ENCODE measurements at regions not wholly inside any gene's neighbourhood (a gene's known extent, or its start where the extent isn't known, plus 50 kb on each side); places are given as distances from the start of the nearest gene placed in this dataset.

GRCh38 chr2:180846756-180847472 lies 133.5 kb upstream of the UBE2E3 start:
- H3K27me3 ChIP-seq (ENCODE audit: control insufficient read depth in 3 of 3, insufficient read depth in 3 of 3, low read depth in 1 of 3, low read length in 3 of 3) = no peaks in the 10 kb centered on the region
- H3K4me1 ChIP-seq (ENCODE audit: control insufficient read depth in 2 of 2, insufficient read depth in 1 of 2, low read depth in 1 of 2, low read length in 2 of 2) = peaks cover 0 to 1% of the 10 kb centered on the region in 2 donors
- no peak overlapping the region for H3K23ac ChIP-seq (ENCODE audit: low read depth, low read length, poor library complexity)
- no peak overlapping the region for H2BK12ac ChIP-seq (ENCODE audit: low read length)
- H4K91ac ChIP-seq (ENCODE audit: low read depth, low read length, poor library complexity) = no peak overlapping the region
- DNase-seq (ENCODE audit: low spot score) = no peak
- H2AK5ac ChIP-seq (ENCODE audit: low read depth, low read length) = no peak overlapping the region
- H3K4me3 ChIP-seq (ENCODE audit: low read length in 2 of 2) = no peak overlapping the region
- H3K9ac ChIP-seq (ENCODE audit: low read depth, low read length, poor library complexity) = no peak overlapping the region
- no peaks in the 10 kb centered on the region for H3K36me3 ChIP-seq (replicated peaks in 1 of 2; ENCODE audit: control insufficient read depth in 2 of 2, insufficient read depth in 2 of 2, low read length in 2 of 2)
- no peak overlapping the region for H2BK5ac ChIP-seq (ENCODE audit: low read length)
- H2AFZ ChIP-seq (ENCODE audit: low read length) = no peak overlapping the region
- no peak overlapping the region for H3K27ac ChIP-seq (replicated peaks; ENCODE audit: low read length)
- WGBS, 2 donors (ENCODE audit: extremely low coverage in 2 of 2, insufficient read length in 2 of 2, insufficient replicate concordance in 1 of 2) = no CpG with 5 or more reads among the region's 3 CpGs
- no peak overlapping the region for H4K8ac ChIP-seq (ENCODE audit: low read depth, low read length)
- no peak overlapping the region for H3K14ac ChIP-seq (ENCODE audit: low read length)
- H3K4ac ChIP-seq (ENCODE audit: low read length) = no peak overlapping the region
- H2BK15ac ChIP-seq (ENCODE audit: low read length) = no peak overlapping the region
- H3K79me1 ChIP-seq (ENCODE audit: low read depth, low read length) = no peaks in the 10 kb centered on the region
- no peak overlapping the region for H3K18ac ChIP-seq (ENCODE audit: low read length)
- H2BK120ac ChIP-seq (ENCODE audit: low read depth, low read length) = no peak overlapping the region
- H3K4me2 ChIP-seq (ENCODE audit: insufficient read depth, low read length, poor library complexity, severe bottlenecking) = no peak overlapping the region
- no peaks in the 10 kb centered on the region for H3K9me3 ChIP-seq (replicated peaks in 1 of 2; ENCODE audit: control insufficient read depth in 2 of 2, insufficient read depth in 1 of 2, low read depth in 1 of 2, low read length in 2 of 2)

GRCh38 chr2:180842461-180842860 lies 137.9 kb upstream of the UBE2E3 start:
- Histone ChIP-seq H3K4me1 (ENCODE audit: control insufficient read depth in 2 of 2, insufficient read depth in 1 of 2, low read depth in 1 of 2, low read length in 2 of 2) (peaks cover 0 to 1% of the 10 kb centered on the region in 2 donors), H2AK5ac (ENCODE audit: low read depth, low read length) (no peak overlapping the region), H3K9me3 (replicated peaks in 1 of 2; ENCODE audit: control insufficient read depth in 2 of 2, insufficient read depth in 1 of 2, low read depth in 1 of 2, low read length in 2 of 2) (no peaks in the 10 kb centered on the region), H2BK120ac (ENCODE audit: low read depth, low read length) (no peak overlapping the region), H2BK12ac (ENCODE audit: low read length) (no peak overlapping the region), H4K8ac (ENCODE audit: low read depth, low read length) (no peak overlapping the region), H3K4ac (ENCODE audit: low read length) (no peak overlapping the region), H3K4me2 (ENCODE audit: insufficient read depth, low read length, poor library complexity, severe bottlenecking) (no peak overlapping the region), H2AFZ (ENCODE audit: low read length) (no peak overlapping the region), H4K91ac (ENCODE audit: low read depth, low read length, poor library complexity) (no peak overlapping the region), H3K14ac (ENCODE audit: low read length) (no peak overlapping the region), H2BK15ac (ENCODE audit: low read length) (no peak overlapping the region), H3K79me1 (ENCODE audit: low read depth, low read length) (no peaks in the 10 kb centered on the region), H3K27me3 (ENCODE audit: control insufficient read depth in 3 of 3, insufficient read depth in 3 of 3, low read depth in 1 of 3, low read length in 3 of 3) (no peaks in the 10 kb centered on the region), H2BK5ac (ENCODE audit: low read length) (no peak overlapping the region), H3K18ac (ENCODE audit: low read length) (no peak overlapping the region), H3K4me3 (ENCODE audit: low read length in 2 of 2) (no peak overlapping the region), H3K27ac (replicated peaks; ENCODE audit: low read length) (no peak overlapping the region), H3K23ac (ENCODE audit: low read depth, low read length, poor library complexity) (no peak overlapping the region), H3K9ac (ENCODE audit: low read depth, low read length, poor library complexity) (no peak overlapping the region), H3K36me3 (replicated peaks in 1 of 2; ENCODE audit: control insufficient read depth in 2 of 2, insufficient read depth in 2 of 2, low read length in 2 of 2) (no peaks in the 10 kb centered on the region)
- DNase-seq (ENCODE audit: low spot score) = no peak
- WGBS, 2 donors (ENCODE audit: extremely low coverage in 2 of 2, insufficient read length in 2 of 2, insufficient replicate concordance in 1 of 2) = no CpG with 5 or more reads among the region's 3 CpGs

GRCh38 chr2:180840641-180841040 lies 139.8 kb upstream of the UBE2E3 start:
- H2BK120ac ChIP-seq (ENCODE audit: low read depth, low read length) = no peak overlapping the region
- H3K9ac ChIP-seq (ENCODE audit: low read depth, low read length, poor library complexity) = no peak overlapping the region
- H3K4me2 ChIP-seq (ENCODE audit: insufficient read depth, low read length, poor library complexity, severe bottlenecking) = no peak overlapping the region
- H3K4ac ChIP-seq (ENCODE audit: low read length) = no peak overlapping the region
- no peaks in the 10 kb centered on the region for H3K27me3 ChIP-seq (ENCODE audit: control insufficient read depth in 3 of 3, insufficient read depth in 3 of 3, low read depth in 1 of 3, low read length in 3 of 3)
- H2AK5ac ChIP-seq (ENCODE audit: low read depth, low read length) = no peak overlapping the region
- H2BK15ac ChIP-seq (ENCODE audit: low read length) = no peak overlapping the region
- WGBS, 2 donors (ENCODE audit: extremely low coverage in 2 of 2, insufficient read length in 2 of 2, insufficient replicate concordance in 1 of 2) = no CpG with 5 or more reads among the region's 9 CpGs
- no peak overlapping the region for H2BK5ac ChIP-seq (ENCODE audit: low read length)
- no peak overlapping the region for H3K18ac ChIP-seq (ENCODE audit: low read length)
- no peak overlapping the region for H4K8ac ChIP-seq (ENCODE audit: low read depth, low read length)
- DNase-seq (ENCODE audit: low spot score) = no peak
- no peak overlapping the region for H3K23ac ChIP-seq (ENCODE audit: low read depth, low read length, poor library complexity)
- peaks cover 0 to 1% of the 10 kb centered on the region in 2 donors for H3K4me1 ChIP-seq (ENCODE audit: control insufficient read depth in 2 of 2, insufficient read depth in 1 of 2, low read depth in 1 of 2, low read length in 2 of 2)
- H3K4me3 ChIP-seq (ENCODE audit: low read length in 2 of 2) = no peak overlapping the region
- no peak overlapping the region for H2BK12ac ChIP-seq (ENCODE audit: low read length)
- no peak overlapping the region for H4K91ac ChIP-seq (ENCODE audit: low read depth, low read length, poor library complexity)
- H2AFZ ChIP-seq (ENCODE audit: low read length) = no peak overlapping the region
- no peaks in the 10 kb centered on the region for H3K9me3 ChIP-seq (replicated peaks in 1 of 2; ENCODE audit: control insufficient read depth in 2 of 2, insufficient read depth in 1 of 2, low read depth in 1 of 2, low read length in 2 of 2)
- H3K79me1 ChIP-seq (ENCODE audit: low read depth, low read length) = no peaks in the 10 kb centered on the region
- H3K14ac ChIP-seq (ENCODE audit: low read length) = no peak overlapping the region
- H3K27ac ChIP-seq (replicated peaks; ENCODE audit: low read length) = no peak overlapping the region
- H3K36me3 ChIP-seq (replicated peaks in 1 of 2; ENCODE audit: control insufficient read depth in 2 of 2, insufficient read depth in 2 of 2, low read length in 2 of 2) = no peaks in the 10 kb centered on the region

GRCh38 chr2:180829836-180830235 lies 150.6 kb upstream of the UBE2E3 start:
- Histone ChIP-seq H3K18ac (ENCODE audit: low read length) (no peak overlapping the region), H2BK5ac (ENCODE audit: low read length) (no peak overlapping the region), H3K36me3 (replicated peaks in 1 of 2; ENCODE audit: control insufficient read depth in 2 of 2, insufficient read depth in 2 of 2, low read length in 2 of 2) (no peaks in the 10 kb centered on the region), H2BK12ac (ENCODE audit: low read length) (no peak overlapping the region), H2AFZ (ENCODE audit: low read length) (no peak overlapping the region), H3K4me1 (ENCODE audit: control insufficient read depth in 2 of 2, insufficient read depth in 1 of 2, low read depth in 1 of 2, low read length in 2 of 2) (no peaks in the 10 kb centered on the region), H3K4ac (ENCODE audit: low read length) (no peak overlapping the region), H2BK120ac (ENCODE audit: low read depth, low read length) (no peak overlapping the region), H4K91ac (ENCODE audit: low read depth, low read length, poor library complexity) (no peak overlapping the region), H3K4me2 (ENCODE audit: insufficient read depth, low read length, poor library complexity, severe bottlenecking) (no peak overlapping the region), H3K23ac (ENCODE audit: low read depth, low read length, poor library complexity) (no peak overlapping the region), H3K27ac (replicated peaks; ENCODE audit: low read length) (no peak overlapping the region), H3K9me3 (replicated peaks in 1 of 2; ENCODE audit: control insufficient read depth in 2 of 2, insufficient read depth in 1 of 2, low read depth in 1 of 2, low read length in 2 of 2) (no peaks in the 10 kb centered on the region), H4K8ac (ENCODE audit: low read depth, low read length) (no peak overlapping the region), H3K27me3 (ENCODE audit: control insufficient read depth in 3 of 3, insufficient read depth in 3 of 3, low read depth in 1 of 3, low read length in 3 of 3) (no peaks in the 10 kb centered on the region), H2BK15ac (ENCODE audit: low read length) (no peak overlapping the region), H2AK5ac (ENCODE audit: low read depth, low read length) (no peak overlapping the region), H3K14ac (ENCODE audit: low read length) (no peak overlapping the region), H3K9ac (ENCODE audit: low read depth, low read length, poor library complexity) (no peak overlapping the region), H3K4me3 (ENCODE audit: low read length in 2 of 2) (no peak overlapping the region), H3K79me1 (ENCODE audit: low read depth, low read length) (no peaks in the 10 kb centered on the region)
- DNase-seq (ENCODE audit: low spot score) = no peak

All from neuronal stem cell (in vitro differentiated cells).